NOMO-1 treated with DMSO at 0.1 percent for 48 hours (cell line): ENCODE measurements at regions not wholly inside any gene's neighbourhood (a gene's known extent, or its start where the extent isn't known, plus 50 kb on each side); places are given as distances from the start of the nearest gene placed in this dataset.
"Not testable (repeated sequence)": the region's sequence is repeated elsewhere in the genome, so short reads cannot be mapped to it uniquely, and the experiment has no call there.

Source experiments
- DNase-seq: peaks from one replicate; lab custom pipeline; 2025; ENCODE audit not compliant: unreplicated experiment; lab: John Stamatoyannopoulos, UW

DNA sequence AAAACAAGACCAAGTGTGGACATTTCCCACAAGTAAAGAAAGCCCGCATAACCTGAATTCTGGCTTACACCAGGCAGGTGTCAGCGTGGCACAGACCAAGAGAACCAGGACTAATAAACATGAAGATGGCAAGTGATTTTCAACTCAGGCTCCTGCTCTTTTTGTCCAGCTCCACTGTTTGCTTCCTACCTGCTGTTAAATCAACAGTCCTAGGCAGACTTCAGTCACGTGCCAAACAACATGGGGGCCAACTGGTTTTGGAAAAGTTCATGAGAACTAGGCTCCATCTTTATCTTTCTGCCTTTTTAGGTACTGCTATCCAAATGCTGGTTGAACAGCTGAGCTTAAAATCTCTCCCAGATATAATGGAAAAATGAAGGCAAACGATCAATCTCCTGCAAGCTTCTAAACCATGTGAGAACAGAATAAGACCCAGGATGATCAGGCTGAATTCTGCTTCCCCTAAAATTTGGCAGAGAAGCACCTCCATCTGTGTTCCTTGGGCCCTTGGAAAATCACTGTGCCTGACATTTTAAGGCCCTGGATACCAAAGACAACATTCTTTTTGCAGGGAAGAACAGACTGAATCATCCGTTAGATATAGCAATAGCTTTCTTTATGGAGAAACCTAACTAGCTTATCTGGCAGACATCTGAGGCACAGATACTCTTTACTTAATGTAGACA is 215.6 kb upstream of the USP15 start:
- DNase-seq: no peak

DNA sequence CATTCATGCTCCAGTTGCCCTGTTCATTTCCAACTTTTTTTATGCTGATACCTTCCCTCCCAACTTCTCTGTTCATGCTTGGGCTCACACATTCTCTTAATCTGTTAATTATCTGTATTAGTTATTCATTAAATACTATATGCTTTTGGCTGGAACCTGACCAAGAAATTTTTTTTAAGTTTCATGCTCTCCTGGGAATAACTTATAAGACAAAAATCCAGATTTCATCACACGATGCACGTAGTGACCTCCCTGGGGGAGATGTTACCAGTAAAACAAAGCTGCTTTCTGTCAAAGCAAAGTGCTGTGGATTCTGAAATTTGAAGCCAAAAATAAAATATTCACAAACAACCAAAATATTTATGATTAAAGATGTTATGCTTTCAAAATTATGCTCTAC is 215.0 kb upstream of the USP15 start:
- DNase-seq: no peak

DNA sequence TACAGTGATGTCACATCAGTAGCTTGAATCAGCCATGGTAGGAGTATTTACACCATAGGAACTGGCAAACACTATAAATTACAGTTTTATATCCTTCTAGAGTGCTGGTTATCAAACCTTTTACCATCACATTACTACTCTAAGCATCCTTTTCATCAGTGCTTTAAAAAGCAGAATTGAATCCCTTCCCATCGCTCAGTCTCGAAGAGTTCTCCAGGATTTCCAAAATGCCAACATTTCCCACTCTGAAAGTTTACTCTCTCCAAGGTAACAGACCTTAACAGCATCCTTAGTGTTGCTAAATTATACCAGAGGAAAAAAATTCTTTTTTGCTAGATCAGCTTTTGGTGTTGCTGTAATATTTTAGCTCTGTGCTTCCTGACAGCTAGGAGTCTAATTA is 209.4 kb upstream of the USP15 start:
- no peak for DNase-seq

DNA sequence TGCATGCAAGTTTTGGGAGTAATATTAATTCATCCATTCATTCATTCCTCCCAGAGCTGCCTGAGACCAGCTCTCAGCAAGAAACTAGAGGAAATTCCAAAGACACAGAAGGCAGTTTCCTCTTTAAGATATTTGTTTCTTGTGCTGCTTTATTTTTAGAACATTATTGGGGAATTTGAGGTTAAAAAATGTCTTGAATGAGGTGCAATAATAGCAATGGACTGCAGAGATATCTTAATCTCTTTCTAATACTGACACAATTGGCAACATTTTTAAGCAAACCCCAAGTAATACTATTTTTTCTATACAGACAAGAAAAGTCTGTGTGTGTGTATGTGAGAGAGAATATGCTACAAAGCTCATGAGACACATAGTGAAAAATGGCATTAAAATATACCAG is 190.2 kb upstream of the USP15 start:
- no peak for DNase-seq

DNA sequence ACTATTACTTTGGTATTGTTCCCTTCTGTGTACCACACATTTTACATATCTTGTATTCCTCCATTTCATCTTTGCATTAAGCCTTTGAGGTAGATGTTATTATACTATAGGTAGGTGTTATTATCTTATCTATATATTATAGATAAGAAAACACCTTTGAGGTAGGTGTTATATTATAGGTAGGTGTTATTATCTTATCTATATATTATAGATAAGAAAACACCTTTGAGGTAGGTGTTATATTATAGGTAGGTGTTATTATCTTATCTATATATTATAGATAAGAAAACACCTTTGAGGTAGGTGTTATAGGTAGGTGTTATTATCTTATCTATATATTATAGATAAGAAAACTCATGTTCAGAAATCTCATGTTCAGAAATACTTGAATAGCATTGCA is 187.0 kb upstream of the USP15 start:
- DNase-seq: not testable (repeated sequence)

DNA sequence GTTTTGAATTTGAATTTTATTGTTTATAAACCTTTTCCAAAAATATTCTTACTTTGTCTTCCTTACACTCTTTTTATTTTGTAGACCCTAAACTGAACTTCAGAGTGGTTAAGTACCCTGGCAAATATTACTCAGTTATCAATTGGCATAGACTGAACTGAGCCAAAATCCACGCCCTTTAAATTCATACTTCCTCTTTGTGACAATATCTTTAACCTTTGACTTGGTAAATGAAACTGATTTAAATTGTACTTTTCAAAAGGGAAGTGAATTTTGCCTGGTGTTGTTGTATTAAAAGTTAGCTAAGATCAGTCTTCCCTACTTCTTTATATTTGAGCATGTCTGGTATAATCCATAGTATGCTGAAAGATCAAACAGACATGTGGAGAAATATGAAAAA is 184.3 kb upstream of the USP15 start:
- DNase-seq: peak; percentile 64

DNA sequence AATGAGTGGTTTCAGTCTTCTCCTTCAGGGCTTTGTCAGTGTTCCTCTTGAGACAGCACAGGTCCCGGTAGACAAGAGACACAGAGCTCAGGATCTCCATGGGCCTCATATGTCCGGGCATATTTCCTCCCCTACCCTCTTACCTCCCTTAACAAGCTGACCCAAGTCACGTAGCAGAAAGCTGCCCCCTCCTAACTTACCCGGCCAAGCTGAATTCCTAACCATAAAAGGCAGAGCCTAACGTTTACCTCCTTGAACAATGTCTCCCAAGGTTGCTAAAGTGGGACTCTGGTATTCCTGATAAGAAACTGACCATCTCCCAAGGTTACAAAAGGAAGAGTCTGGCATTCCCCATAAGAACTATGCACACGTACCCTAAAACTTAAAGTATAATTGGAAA is 182.2 kb upstream of the USP15 start:
- no peak for DNase-seq

DNA sequence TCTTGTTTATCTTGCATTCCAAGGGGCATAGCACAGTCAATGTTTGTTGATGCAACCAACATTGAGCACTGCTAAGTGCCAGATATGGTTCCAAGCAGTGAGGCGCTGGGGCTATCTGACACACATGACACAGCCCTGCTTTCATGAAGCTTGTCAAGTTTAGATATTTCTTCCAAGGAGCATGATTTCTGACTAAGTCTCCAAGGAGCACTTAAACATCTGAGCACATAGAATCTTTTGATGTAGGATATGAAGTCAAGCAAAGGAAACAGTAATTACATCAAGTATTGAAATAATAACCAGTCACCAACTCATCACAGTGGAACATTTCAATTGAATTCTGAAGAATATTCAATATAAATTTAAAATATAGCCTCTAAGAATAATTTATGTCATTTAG is 177.8 kb upstream of the USP15 start:
- DNase-seq: no peak

DNA sequence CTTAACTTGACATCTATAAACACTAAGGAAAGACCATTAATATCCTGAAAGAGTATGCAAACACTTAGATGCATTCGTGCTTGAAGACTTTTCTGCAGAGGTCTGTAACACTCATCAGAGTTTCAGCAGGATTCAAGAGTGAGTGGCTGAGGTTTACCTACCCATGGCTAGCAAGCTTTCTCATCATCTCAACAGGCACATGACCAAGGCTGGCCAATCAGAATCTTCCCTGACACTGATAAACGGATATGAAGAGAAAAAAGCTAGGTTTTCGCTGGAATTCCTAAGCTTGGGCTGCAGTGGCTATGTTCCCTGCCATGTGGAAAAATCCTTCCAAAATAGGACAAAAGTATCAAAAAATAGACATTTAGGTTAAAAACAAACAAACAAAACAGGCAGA is 162.1 kb upstream of the USP15 start:
- no peak for DNase-seq

DNA sequence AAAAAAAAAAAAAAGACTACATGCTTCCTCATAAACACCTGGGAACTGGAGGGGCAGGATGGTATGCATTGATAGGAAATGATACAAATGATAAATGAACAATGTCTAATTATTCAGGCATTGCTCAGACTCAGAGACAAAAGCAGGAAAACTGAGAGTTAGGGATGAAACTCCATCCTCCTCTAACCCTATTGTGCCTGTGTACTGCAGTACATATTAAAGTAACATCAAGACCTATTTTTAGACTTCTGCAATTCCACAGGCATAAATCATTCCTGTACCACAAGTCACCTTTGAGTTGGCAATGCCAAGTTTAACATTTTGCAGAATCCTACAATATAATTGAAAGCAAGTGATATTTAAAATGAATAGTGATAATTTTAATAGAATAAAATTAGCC is 156.5 kb upstream of the USP15 start:
- no peak for DNase-seq

DNA sequence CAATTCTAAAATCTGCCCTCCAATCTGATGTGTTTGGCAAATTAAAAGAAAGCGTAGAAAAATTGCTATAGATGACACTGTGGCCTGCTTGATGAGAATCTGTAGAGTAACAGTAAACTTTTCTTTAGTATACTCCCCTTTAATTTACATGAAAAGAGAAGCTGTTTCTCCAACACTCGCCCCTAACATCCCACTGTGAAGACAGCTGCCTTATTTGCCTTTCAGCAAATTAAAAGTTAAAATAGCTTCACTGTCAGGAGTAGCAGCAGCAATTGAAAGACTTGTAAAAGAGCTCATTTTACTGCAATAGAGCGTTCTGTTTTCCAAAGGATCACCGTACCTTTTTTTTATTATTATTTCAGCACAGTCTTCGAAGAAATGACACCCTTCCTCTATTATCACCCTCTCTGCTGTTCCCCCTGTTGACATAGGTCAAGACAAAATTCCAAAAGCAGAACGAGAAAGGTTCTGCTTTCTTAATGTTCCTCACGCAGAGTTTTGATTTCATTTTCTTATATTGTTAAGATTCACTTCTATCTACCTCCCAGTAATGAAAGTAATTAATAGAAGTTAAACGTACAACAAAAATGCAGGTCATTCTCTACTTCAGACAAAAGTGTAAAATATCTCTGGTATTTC is 153.5 kb upstream of the USP15 start:
- peak; percentile 8 for DNase-seq

DNA sequence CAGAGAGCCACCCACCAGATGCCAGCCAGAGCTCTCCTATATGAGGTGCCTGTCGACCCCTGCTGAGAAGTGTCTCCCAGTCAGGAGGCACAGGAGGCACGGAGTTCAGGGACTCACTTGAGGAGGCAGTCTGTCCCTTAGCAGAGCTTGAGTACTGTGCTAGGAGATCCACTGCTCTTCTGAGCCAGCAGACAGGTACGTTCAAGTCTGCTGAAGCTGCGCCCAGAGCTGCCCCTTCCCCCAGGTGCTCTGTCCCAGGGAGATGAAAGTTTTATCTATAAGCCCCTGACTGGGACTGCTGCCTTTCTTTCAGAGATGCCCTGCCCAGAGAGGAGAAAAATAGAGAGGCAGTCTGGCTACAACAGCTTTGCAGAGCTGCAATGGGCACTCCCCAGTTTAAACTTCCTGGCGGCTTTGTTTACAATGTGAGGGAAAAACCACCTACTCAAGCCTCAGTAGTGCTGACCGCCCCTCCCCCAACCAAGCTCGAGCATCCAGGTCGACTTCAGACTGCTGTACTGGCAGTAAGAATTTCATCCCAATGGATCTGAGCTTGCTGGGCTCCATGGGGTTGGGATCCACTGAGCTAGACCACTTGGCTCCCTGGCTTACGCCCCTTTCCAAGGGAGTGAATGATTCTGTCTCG is 146.7 kb upstream of the USP15 start:
- no peak for DNase-seq

DNA sequence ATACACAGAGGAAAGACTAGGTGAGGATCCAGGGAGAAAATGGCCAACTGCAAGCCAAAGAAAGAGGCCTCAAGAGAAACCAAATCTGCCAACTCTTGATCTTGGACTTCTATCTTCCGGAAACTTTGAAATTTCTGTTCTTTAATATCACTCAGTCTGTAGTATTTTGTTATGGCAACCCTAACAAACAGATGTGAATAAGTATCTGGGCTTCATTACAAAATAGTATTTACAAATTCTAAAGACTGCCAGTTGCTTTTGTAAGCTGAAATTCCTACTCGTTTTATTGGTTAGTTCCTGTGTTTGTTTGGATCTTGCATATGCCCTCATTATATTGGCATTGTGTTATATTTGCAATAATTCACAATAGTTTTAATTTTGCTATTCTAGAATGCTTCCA is 143.2 kb upstream of the USP15 start:
- no peak for DNase-seq

DNA sequence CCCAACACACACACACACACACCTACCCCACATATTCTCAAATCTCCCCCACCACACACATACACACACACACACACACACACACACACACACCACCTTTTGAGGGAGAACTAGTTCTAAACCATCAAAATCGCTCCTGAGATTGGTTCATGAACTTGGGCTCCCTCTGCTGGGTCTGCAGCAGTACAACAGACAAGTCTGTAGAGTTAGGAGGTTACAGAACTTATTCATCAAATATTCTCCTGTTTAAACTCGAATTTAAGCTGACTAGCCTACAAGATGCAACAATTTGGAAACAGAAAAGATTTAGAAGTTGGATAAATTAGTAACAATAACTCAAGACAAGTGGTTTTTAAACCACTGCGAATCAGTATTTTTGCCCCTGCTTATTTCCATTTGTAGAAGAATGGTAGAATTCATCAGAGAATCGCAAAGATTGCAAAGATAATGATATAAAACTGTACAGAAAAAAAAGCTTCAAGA is 136.4 kb upstream of the USP15 start:
- DNase-seq: peak; percentile 39

DNA sequence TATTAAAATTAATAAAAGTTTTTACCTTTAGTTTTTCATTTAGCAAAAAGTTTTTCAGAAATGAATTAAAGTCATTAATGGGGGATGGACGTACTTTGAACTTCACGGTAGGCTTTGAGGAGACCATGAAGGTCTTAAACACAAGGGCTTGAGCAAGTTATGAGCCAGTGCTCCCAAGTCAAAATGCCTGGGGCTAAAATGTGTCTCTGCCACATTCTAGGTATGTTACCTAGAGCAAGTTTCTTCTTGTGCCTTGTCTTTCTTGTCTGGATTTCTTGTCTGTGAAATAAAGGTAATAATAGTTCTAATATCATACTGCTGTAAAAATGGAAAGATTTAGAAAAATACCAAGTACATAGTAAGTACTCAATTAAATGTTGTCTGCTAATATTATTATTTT is 132.7 kb upstream of the USP15 start:
- no peak for DNase-seq

DNA sequence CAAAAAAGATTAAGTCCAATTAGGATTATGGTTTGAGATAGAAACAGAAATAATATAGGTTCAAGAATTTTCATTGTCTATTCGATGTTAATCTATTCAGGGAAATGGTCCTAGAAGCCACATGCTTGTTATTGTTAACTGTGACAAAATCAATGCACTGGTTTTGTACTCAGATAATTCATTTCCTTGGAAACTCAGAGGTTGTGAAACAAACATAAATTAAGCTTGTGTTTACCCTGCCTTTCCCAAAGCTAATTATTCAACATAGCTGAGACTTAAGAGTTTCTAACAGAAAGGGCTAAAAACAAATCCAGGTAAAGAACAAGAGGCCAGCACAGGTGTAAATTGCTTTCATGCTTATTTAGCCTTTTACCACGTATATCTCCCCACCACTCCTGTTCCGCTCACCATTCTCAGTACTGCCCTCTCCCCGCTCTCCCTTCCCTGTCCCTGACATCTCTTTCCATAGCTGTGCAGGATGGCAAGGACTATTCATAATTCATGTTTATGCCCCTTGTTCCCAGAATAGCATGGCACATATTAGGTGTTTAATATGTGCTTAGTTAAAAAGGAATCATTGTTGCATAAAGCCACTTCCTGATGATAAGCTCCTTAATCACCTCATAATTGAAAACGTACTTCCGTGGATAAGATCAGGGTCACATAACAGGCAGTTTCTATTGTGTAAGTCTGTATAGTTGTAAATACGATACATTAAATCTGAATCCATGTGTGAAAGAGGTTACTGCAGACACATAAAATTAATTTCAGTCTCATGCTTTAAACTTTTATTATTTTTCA is 131.8 kb upstream of the USP15 start:
- no peak for DNase-seq

DNA sequence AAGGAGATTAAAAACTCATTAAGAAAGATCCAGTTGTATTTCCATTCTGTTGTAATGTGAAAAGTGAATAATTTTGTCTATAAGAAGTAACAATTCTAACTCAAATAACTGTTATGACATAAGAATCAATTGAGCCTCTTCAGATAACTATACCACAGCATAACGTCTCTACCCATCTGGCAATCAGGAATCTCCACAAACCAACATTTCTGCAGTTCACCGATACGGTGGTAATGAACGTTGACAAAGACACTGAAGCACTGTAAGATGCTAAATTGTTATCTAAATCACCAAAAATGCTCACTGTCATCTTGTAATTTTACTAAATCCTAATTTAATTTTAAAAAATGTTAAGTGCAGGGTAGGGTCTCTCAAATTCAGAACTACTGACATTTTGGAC is 130.9 kb upstream of the USP15 start:
- DNase-seq: no peak

DNA sequence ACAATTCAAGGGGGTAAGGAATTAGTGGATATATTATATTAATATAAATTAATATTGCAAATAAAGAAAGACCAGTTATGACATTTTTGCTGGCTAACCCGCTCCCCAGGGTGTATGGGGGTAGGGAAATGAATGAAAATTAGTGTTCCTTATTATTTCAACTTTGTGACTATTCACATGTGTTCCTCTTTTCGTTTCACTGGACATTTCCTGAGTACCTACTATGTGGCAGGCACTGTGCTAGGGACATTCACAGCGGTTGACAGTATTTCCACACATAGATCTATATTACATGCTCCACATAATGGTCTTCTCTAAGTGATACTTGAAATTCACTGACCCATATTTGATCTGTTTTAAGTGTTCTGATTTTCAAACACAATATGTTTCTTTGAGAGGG is 129.8 kb upstream of the USP15 start:
- no peak for DNase-seq

DNA sequence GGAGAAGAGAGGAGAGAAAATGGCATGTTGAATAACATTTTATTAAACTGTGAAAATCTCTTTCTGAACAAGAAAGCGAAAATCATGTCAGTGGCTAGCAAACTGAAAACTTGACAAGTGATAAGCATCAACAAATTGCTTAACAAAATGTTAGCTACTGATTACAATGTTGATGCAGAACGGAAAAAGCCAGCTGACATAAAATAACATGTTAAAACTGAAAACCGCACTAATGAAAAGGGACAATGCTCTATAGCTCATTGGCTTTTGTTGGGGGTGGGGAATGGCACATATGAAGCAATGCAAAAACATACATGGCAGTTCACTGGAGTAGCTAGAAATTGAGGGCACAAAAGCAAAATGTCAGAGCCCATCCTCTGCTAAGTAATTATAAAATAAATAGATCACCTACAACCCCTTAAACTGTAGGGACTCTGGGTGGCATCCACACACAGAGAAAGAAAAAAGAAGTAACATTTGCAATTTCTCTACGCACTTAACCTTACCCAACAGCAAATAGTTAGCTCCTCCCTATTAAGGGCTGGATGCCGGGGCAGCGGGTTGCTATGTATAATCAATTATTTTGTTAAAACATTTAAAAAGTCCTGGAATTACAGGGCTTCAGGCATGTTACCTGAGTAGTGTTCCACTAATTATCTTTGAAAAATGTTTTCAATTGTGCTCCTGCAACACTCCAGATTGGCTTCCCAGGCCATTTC is 129.2 kb upstream of the USP15 start:
- DNase-seq: no peak

DNA sequence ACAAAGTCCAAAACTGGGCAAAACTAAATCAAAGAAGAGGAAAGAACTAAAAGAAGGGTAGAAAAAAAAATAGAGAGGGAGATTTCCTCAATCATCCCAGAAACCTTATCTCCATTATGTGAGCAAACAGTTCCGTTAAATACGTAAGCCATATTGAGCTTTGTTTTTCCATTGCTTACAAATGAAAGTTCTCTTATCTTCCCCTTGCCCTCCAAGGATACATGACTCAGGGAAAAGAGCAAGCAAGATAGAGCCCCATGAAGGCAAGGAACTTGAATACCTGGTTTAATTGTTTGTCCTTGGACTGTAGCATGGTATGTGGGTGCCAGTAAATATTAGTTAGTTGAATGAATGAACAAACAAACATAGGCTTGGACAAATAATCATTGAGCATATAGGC is 126.8 kb upstream of the USP15 start:
- DNase-seq: no peak

DNA sequence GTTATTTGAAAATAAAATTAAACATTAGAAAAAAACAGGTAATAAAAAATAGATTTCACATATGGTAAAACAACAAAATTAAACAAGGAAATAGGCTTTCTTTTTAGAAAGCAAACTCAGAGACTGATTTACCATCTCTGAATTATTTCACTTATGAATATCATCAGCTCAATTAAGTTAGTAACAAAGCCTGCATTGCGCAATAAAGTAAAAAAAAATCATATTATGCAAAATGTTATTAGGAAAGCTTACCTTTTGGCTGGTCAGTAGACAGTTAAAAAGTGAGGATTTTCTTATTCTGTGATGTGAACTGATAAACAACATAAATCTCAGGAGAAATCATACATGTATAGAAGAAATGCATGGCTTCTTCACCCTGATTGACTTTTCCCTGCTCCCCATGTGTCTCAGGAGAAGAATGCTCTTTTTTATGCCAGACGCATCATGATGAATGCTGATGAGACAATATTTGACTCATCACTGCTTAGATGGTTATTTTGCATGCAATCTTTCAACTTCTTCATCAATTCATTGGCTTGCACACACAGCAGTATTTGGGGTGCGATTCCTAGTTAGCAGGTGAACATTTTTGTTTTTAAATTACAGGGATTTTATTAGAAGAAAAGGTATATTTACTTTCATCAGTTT is 124.5 kb upstream of the USP15 start:
- DNase-seq: no peak
